ENCODE measurements at regions not wholly inside any gene's neighbourhood (a gene's known extent, or its start where the extent isn't known, plus 50 kb on each side); places are given as distances from the start of the nearest gene placed in this dataset.

DNA sequence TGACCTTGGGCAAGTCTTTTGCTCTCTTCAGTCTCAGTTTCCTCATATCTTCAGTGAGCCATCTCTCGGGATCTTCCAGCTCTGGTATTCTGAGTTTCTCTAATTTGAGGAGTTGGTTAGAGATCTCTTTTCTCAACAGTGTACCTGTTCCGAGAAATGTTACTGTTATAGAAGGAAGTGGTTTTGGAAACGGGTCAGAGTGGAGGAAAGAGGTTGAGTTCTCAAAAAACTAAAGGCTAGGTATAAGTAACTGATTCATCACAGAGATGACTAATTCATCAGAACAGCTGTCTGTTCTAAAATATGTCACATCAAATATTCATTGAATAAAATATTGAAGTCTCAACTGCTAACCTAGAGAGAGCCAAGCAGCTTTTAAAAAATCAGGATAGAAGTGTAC, 106.6 kb downstream of the PALM2AKAP2 start:
- no peaks in the 10 kb centered on the region for H3K9me3 Mint-ChIP-seq (ENCODE audit: unreplicated experiment)
- no peaks in the 10 kb centered on the region for H3K27me3 Mint-ChIP-seq (ENCODE audit: unreplicated experiment)
- H3K4me1 Mint-ChIP-seq (ENCODE audit: unreplicated experiment) = peaks cover 3% of the 10 kb centered on the region
- no peak overlapping the region for H3K4me3 Mint-ChIP-seq (ENCODE audit: unreplicated experiment)
- H3K27ac Mint-ChIP-seq (ENCODE audit: unreplicated experiment) = no peak overlapping the region
- no peaks in the 10 kb centered on the region for H3K36me3 Mint-ChIP-seq (ENCODE audit: low read depth, unreplicated experiment)
- DNase-seq (ENCODE audit: low spot score) = no peak
- TF ChIP-seq, protein P1, sequence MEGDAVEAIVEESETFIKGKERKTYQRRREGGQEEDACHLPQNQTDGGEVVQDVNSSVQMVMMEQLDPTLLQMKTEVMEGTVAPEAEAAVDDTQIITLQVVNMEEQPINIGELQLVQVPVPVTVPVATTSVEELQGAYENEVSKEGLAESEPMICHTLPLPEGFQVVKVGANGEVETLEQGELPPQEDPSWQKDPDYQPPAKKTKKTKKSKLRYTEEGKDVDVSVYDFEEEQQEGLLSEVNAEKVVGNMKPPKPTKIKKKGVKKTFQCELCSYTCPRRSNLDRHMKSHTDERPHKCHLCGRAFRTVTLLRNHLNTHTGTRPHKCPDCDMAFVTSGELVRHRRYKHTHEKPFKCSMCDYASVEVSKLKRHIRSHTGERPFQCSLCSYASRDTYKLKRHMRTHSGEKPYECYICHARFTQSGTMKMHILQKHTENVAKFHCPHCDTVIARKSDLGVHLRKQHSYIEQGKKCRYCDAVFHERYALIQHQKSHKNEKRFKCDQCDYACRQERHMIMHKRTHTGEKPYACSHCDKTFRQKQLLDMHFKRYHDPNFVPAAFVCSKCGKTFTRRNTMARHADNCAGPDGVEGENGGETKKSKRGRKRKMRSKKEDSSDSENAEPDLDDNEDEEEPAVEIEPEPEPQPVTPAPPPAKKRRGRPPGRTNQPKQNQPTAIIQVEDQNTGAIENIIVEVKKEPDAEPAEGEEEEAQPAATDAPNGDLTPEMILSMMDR (IDR thresholded peaks at IDR 0.05; ENCODE audit: unreplicated experiment) = no peak

DNA sequence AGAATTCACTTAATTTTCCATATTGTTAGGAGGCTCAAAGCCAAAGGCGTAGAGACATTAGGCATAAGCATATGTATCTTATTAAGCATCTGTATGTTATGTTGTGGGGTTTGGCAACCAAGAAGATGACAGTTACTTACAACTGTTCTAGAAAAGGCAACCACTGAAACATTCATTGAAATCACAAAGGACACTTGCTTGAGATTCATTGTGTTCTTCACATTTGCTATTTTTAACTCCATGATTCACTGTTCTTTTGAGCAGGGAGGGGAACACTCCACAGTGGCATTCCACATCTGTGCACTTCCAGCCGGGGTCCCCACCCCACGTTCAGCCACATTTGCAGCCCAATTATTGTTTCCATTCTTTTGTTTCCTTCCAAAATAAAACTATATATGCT, 107.1 kb downstream of the PALM2AKAP2 start:
- Mint-ChIP-seq H3K9me3 (ENCODE audit: unreplicated experiment) (no peaks in the 10 kb centered on the region), H3K27ac (ENCODE audit: unreplicated experiment) (no peak overlapping the region), H3K4me1 (ENCODE audit: unreplicated experiment) (peaks cover 3% of the 10 kb centered on the region), H3K36me3 (ENCODE audit: low read depth, unreplicated experiment) (no peaks in the 10 kb centered on the region), H3K27me3 (ENCODE audit: unreplicated experiment) (no peaks in the 10 kb centered on the region), H3K4me3 (ENCODE audit: unreplicated experiment) (no peak overlapping the region)
- DNase-seq (ENCODE audit: low spot score) = no peak
- TF ChIP-seq, protein P1 (IDR thresholded peaks at IDR 0.05; ENCODE audit: unreplicated experiment) = no peak

DNA sequence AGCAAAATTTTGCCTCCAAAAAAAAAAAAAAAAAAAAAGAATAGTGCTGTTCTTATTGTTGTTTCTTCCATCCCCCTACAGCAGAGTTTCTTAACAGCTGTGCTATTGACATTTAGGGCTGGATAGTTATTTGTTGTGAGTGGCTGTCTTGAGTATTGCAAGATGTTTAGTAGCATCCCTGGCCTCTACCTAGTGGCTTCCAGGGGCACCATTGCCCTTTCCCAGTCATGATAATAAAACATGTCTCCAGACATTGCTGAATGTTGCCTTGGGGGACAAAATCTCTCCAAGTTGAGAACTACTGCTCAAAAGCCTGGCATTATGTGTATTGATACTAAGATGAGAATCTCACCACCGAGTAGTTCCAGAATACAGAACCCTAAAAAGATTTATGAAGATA, 108.7 kb downstream of the PALM2AKAP2 start:
- Mint-ChIP-seq H3K9me3 (ENCODE audit: unreplicated experiment) (no peaks in the 10 kb centered on the region), H3K4me3 (ENCODE audit: unreplicated experiment) (no peak overlapping the region), H3K27me3 (ENCODE audit: unreplicated experiment) (no peaks in the 10 kb centered on the region), H3K36me3 (ENCODE audit: low read depth, unreplicated experiment) (no peaks in the 10 kb centered on the region), H3K27ac (ENCODE audit: unreplicated experiment) (no peak overlapping the region), H3K4me1 (ENCODE audit: unreplicated experiment) (peaks cover 3% of the 10 kb centered on the region)
- TF ChIP-seq, protein P1 (IDR thresholded peaks at IDR 0.05; ENCODE audit: unreplicated experiment) = no peak
- no peak for DNase-seq (ENCODE audit: low spot score)

DNA sequence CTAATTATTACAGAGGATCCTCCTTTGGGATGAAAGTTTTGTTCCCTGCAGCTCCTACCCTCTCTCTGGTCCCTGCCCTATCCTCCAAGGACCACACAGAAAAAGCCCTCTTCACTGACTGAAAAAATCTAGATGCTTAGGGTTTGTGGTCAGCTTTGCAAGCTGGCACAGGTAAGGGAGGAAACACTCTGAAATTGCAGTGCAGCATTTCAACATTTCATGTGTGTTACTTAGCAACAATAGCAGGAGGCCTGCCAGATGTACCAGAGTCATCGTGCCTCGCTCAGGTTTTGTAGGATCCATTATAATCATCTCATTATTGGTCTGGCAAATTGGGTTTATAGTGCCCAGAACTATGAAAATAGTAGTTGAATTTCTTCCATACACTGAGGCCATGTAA, 109.5 kb downstream of the PALM2AKAP2 start:
- Mint-ChIP-seq H3K4me3 (ENCODE audit: unreplicated experiment) (no peak overlapping the region), H3K4me1 (ENCODE audit: unreplicated experiment) (peaks cover 3% of the 10 kb centered on the region), H3K27ac (ENCODE audit: unreplicated experiment) (no peak overlapping the region), H3K36me3 (ENCODE audit: low read depth, unreplicated experiment) (no peaks in the 10 kb centered on the region), H3K27me3 (ENCODE audit: unreplicated experiment) (no peaks in the 10 kb centered on the region), H3K9me3 (ENCODE audit: unreplicated experiment) (no peaks in the 10 kb centered on the region)
- DNase-seq (ENCODE audit: low spot score) = no peak
- TF ChIP-seq, protein P1 (IDR thresholded peaks at IDR 0.05; ENCODE audit: unreplicated experiment) = no peak

DNA sequence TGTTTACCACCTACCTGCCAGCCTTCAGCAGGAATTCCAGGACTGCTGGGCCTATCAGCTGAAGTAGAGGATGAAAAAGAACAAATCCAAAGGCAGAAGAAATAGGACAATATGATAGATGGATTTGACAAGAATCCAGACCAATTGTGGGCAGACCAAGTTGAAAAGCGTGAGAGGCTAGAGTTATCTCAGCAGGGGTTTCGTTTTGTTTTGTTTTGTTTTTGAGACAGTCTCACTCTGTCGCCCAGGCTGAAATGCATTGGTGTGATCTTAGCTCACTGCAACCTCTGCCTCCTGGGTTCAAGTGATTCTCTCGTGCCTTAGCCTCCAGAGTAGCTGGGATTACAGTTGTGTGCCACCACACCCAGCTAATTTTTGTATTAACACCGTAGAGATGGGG, 113.2 kb downstream of the PALM2AKAP2 start:
- Mint-ChIP-seq H3K27ac (ENCODE audit: unreplicated experiment) (no peak overlapping the region), H3K4me3 (ENCODE audit: unreplicated experiment) (no peak overlapping the region), H3K9me3 (ENCODE audit: unreplicated experiment) (no peaks in the 10 kb centered on the region), H3K4me1 (ENCODE audit: unreplicated experiment) (peaks cover 6% of the 10 kb centered on the region), H3K27me3 (ENCODE audit: unreplicated experiment) (no peaks in the 10 kb centered on the region), H3K36me3 (ENCODE audit: low read depth, unreplicated experiment) (no peaks in the 10 kb centered on the region)
- TF ChIP-seq, protein P1 (IDR thresholded peaks at IDR 0.05; ENCODE audit: unreplicated experiment) = no peak
- DNase-seq (ENCODE audit: low spot score) = no peak
